Keratinocyte (primary cell): ENCODE measurements at regions not wholly inside any gene's neighbourhood (a gene's known extent, or its start where the extent isn't known, plus 50 kb on each side); places are given as distances from the start of the nearest gene placed in this dataset.

Experiments used
- DNase-seq: peaks from one replicate; pipeline ENCODE4 v3.0.0-alpha.2; 2011; ENCODE audit warnings: low read depth, missing footprints, low spot score
- FAIRE-seq: peaks from 2 replicates; lab custom pipeline; 2011; peaks lifted over from hg19 to GRCh38; lab: Jason Lieb, UNC
- H2AFZ ChIP-seq: 2 replicates; pipeline ENCODE4 v1.6.0; 2012; ENCODE audit warnings: low read length, control low read depth, inconsistent platforms; ENCODE audit not compliant: control insufficient read depth
- H3K27ac ChIP-seq: 2 replicates; pipeline ENCODE4 v1.5.1; 2011; ENCODE audit warnings: low read length; ENCODE audit not compliant: control insufficient read depth, insufficient read depth
- H3K27me3 ChIP-seq: 3 replicates; pipeline ENCODE4 v1.6.0; 2011; ENCODE audit warnings: low read length; ENCODE audit not compliant: control insufficient read depth, insufficient read depth; ENCODE audit errors: extremely low read depth
- H3K36me3 ChIP-seq, 2 experiments: 2 replicates in 1 of 2; 3 replicates in 1 of 2; pipeline ENCODE4 v1.5.1; 2011; ENCODE audit warnings: low read length in 2 of 2, mild to moderate bottlenecking in 1 of 2; ENCODE audit not compliant: control insufficient read depth in 2 of 2, insufficient read depth in 2 of 2; ENCODE audit errors: extremely low read depth in 1 of 2
- H3K4me1 ChIP-seq: 3 replicates; pipeline ENCODE4 v1.5.1; 2011; ENCODE audit warnings: low read length; ENCODE audit not compliant: control insufficient read depth, insufficient read depth; ENCODE audit errors: extremely low read depth
- H3K4me2 ChIP-seq: 3 replicates; pipeline ENCODE4 v1.6.0; 2011; ENCODE audit warnings: low read depth, low read length; ENCODE audit not compliant: control insufficient read depth, insufficient read depth; ENCODE audit errors: extremely low read depth
- H3K4me3 ChIP-seq, 3 experiments: fragments of 200-600 bp in 1 of 3; sonication (generic) in 1 of 3; 2 replicates in 2 of 3; 3 replicates in 1 of 3; pipeline ENCODE4 v1.5.1; 2011 to 2016; ENCODE audit warnings: low read length in 3 of 3, mild to moderate bottlenecking in 3 of 3, control low read depth in 2 of 3, inconsistent platforms in 1 of 3, low read depth in 1 of 3, mixed read lengths in 1 of 3, mixed run types in 1 of 3, moderate library complexity in 1 of 3; ENCODE audit not compliant: control insufficient read depth in 2 of 3, insufficient read depth in 2 of 3; ENCODE audit errors: extremely low read depth in 1 of 3
- H3K79me2 ChIP-seq: 2 replicates; pipeline ENCODE4 v1.6.0; 2012; ENCODE audit warnings: low read length; ENCODE audit not compliant: control insufficient read depth, insufficient read depth
- H3K9ac ChIP-seq: 3 replicates; pipeline ENCODE4 v1.6.0; 2011; ENCODE audit warnings: low read length; ENCODE audit not compliant: control insufficient read depth, insufficient read depth; ENCODE audit errors: extremely low read depth
- H3K9me1 ChIP-seq: 3 replicates; pipeline ENCODE4 v1.6.0; 2011; ENCODE audit warnings: low read length; ENCODE audit not compliant: control insufficient read depth, insufficient read depth; ENCODE audit errors: extremely low read depth
- H3K9me3 ChIP-seq: 2 replicates; pipeline ENCODE4 v1.5.1; 2012; ENCODE audit warnings: low read depth, low read length; ENCODE audit not compliant: control insufficient read depth
- H4K20me1 ChIP-seq: 3 replicates; pipeline ENCODE4 v1.6.0; 2011; ENCODE audit warnings: low read length; ENCODE audit not compliant: control insufficient read depth, insufficient read depth; ENCODE audit errors: extremely low read depth
- EZH2 ChIP-seq: IDR thresholded peaks from one replicate; pipeline ENCODE4 v1.6.1; 2012; ENCODE audit warnings: inconsistent platforms, mild to moderate bottlenecking, low read length, moderate library complexity
- dilution Hi-C: fragments of 300-500 bp; cut with MboI; formaldehyde crosslinking; loops from one replicate; pipeline ENCODE4 v1.7.0; 2020; ENCODE audit warnings: low sequenced_read_pairs; ENCODE audit not compliant: extremely low pct_ligation_motif_present
- TF ChIP-seq, protein P1 (sequence below), 3 experiments: IDR thresholded peaks in 1 of 3; conservative IDR thresholded peaks in 1 of 3; optimal IDR thresholded peaks in 1 of 3; 2 replicates in 2 of 3; 3 replicates in 1 of 3; pipeline versions ENCODE3 to v1.5.1; 2011; ENCODE audit warnings: low read length in 3 of 3, mild to moderate bottlenecking in 3 of 3, moderate library complexity in 2 of 3, control low read depth in 1 of 3, inconsistent platforms in 1 of 3; ENCODE audit not compliant: insufficient read depth in 2 of 3; ENCODE audit errors: extremely low read depth in 1 of 3

- H3K27ac ChIP-seq, result no peak overlapping the region
- H3K9ac ChIP-seq, result no peak overlapping the region
- no peaks in the 10 kb centered on the region for H3K4me1 ChIP-seq
- no peaks in the 10 kb centered on the region for H3K27me3 ChIP-seq
- dilution Hi-C loops, result no loop called here
- no peaks in the 10 kb centered on the region for H3K9me3 ChIP-seq
- DNase-seq, result no peak
- H3K79me2 ChIP-seq, result no peaks in the 10 kb centered on the region
- FAIRE-seq, result no peak
- H3K4me2 ChIP-seq, result no peak overlapping the region
- no peaks in the 10 kb centered on the region for H3K36me3 ChIP-seq
- TF ChIP-seq EZH2, result no peak
- TF ChIP-seq, protein P1, sequence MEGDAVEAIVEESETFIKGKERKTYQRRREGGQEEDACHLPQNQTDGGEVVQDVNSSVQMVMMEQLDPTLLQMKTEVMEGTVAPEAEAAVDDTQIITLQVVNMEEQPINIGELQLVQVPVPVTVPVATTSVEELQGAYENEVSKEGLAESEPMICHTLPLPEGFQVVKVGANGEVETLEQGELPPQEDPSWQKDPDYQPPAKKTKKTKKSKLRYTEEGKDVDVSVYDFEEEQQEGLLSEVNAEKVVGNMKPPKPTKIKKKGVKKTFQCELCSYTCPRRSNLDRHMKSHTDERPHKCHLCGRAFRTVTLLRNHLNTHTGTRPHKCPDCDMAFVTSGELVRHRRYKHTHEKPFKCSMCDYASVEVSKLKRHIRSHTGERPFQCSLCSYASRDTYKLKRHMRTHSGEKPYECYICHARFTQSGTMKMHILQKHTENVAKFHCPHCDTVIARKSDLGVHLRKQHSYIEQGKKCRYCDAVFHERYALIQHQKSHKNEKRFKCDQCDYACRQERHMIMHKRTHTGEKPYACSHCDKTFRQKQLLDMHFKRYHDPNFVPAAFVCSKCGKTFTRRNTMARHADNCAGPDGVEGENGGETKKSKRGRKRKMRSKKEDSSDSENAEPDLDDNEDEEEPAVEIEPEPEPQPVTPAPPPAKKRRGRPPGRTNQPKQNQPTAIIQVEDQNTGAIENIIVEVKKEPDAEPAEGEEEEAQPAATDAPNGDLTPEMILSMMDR (optimal IDR thresholded peaks at IDR 0.05 in 1 of 3, IDR thresholded peaks at IDR 0.05 in 1 of 3, conservative IDR thresholded peaks at IDR 0.05 in 1 of 3; ENCODE audit: extremely low read depth in 1 of 3, insufficient read depth in 2 of 3, low read length in 3 of 3), result no peak
- no peaks in the 10 kb centered on the region for H4K20me1 ChIP-seq
- H3K9me1 ChIP-seq, result no peaks in the 10 kb centered on the region
- H2AFZ ChIP-seq, result no peak overlapping the region
- H3K4me3 ChIP-seq, result no peak overlapping the region
Observed at GRCh38 chr7:26562841-26563240, 271.2 kb downstream of the SNX10 start.

GRCh38 chr7:26563406-26563805, 271.7 kb downstream of the SNX10 start:
- Histone ChIP-seq H3K4me2 (no peak overlapping the region), H2AFZ (no peak overlapping the region), H3K27ac (no peak overlapping the region), H3K36me3 (no peaks in the 10 kb centered on the region), H3K4me3 (no peak overlapping the region), H4K20me1 (no peaks in the 10 kb centered on the region), H3K9me1 (no peaks in the 10 kb centered on the region), H3K9ac (no peak overlapping the region), H3K4me1 (no peaks in the 10 kb centered on the region), H3K79me2 (no peaks in the 10 kb centered on the region), H3K9me3 (no peaks in the 10 kb centered on the region), H3K27me3 (no peaks in the 10 kb centered on the region)
- DNase-seq, result no peak
- FAIRE-seq, result no peak
- TF ChIP-seq, protein P1 (optimal IDR thresholded peaks at IDR 0.05 in 1 of 3, IDR thresholded peaks at IDR 0.05 in 1 of 3, conservative IDR thresholded peaks at IDR 0.05 in 1 of 3; ENCODE audit: extremely low read depth in 1 of 3, insufficient read depth in 2 of 3, low read length in 3 of 3), result no peak
- no peak for TF ChIP-seq EZH2
- dilution Hi-C loops, result no loop called here
